HL-60/S4 (cell line): ENCODE measurements at regions not wholly inside any gene's neighbourhood (a gene's known extent, or its start where the extent isn't known, plus 50 kb on each side); places are given as distances from the start of the nearest gene placed in this dataset.
"Not testable (repeated sequence)": the region's sequence is repeated elsewhere in the genome, so short reads cannot be mapped to it uniquely, and the experiment has no call there.

Source experiments
- in situ Hi-C: fragments of 300-500 bp; cut with MboI; formaldehyde crosslinking; loops from 2 replicates; pipeline ENCODE4 v1.14.3; 2022; ENCODE audit warnings: low sequenced_read_pairs

DNA sequence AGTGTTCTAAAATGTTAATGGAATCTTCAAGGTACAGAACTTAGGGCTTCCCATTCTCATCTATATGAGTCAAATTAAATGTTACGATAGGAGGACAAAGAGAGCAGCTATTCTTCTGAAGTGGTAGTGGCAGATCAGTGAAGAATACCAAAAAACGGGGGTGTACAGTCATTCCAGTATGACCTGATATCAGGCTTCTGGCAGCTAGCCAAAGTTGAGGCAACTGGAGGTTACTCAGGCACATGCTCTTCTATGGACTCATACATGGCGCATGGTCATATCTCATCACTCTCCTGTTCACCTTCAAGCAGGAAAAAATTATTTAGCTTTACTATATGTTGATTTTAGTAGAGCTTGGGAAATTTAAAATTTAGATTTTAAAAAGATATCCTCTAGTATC is 1608.8 kb downstream of the GRIK2 start:
- in situ Hi-C loops = no loop called here

DNA sequence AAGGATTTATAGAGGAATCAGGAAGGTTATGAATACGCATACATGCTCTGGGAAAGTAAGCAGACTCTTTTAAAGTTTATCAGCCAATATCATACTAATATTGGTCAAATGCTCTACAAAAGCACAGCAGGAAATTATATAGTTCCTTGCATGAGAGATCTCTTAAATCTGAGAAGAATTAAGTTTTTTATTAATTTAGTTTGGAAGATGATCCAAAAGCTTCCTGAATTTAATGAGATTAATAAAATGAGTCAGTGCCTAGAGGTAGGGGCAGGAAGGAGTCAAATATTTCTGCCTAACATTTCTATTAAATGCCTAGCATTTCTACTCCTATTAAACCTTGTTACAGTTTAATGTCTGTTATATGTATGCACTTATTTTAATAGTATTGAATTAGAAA is 1608.2 kb downstream of the GRIK2 start:
- in situ Hi-C loops = no loop called here

- in situ Hi-C loops = no loop called here
Observed at GRCh38 chr6:103000688-103001087, 1607.2 kb downstream of the GRIK2 start.

GRCh38 chr6:102995491-102995890 is 1602.0 kb downstream of the GRIK2 start:
- in situ Hi-C loops = no loop called here

- in situ Hi-C loops = no loop called here
Observed at GRCh38 chr6:102994866-102995265, 1601.4 kb downstream of the GRIK2 start.

DNA sequence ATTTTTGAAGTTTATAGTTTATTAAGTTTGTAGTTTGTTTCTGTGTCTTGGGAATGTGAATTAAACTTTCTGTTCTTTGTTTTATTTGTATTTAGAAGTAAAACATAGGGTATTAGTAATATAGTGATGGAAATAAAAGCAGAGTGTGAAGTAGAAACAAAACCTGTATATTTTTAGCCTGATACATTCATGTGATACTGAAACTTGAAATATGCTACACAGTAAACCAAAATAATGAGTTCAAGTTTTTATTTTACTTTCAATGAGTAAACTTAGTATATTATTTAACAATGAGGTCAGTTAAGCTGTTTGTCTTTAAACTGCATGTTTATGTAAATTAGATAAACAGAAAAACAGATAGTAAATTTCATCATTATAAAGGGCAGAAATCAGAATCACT is 1592.6 kb downstream of the GRIK2 start:
- in situ Hi-C loops = no loop called here

DNA sequence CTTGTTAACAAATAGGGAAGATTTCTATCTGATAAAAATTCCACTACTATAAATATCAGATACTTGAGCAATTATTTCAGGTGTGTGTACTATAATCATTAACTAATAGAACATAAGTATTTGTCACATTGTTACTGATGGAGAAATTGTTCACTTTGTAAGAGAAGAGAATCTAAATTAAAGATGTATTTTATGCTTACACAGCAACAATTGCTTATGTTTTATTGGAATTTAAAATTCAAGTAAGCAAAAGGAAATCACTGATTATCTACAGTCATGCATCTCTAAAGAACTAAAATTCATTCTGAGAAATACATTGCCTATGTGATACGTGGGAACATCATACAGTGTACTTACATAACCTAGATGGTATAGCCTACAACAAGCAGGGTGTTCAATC is 1590.8 kb downstream of the GRIK2 start:
- in situ Hi-C loops = no loop called here

GRCh38 chr6:102981490-102982015 is 1588.0 kb downstream of the GRIK2 start:
- in situ Hi-C loops = no loop called here

- in situ Hi-C loops = no loop called here
Observed at GRCh38 chr6:102980951-102981350, 1587.4 kb downstream of the GRIK2 start.

GRCh38 chr6:102961902-102962301 is 1568.4 kb downstream of the GRIK2 start:
- in situ Hi-C loops = no loop called here

DNA sequence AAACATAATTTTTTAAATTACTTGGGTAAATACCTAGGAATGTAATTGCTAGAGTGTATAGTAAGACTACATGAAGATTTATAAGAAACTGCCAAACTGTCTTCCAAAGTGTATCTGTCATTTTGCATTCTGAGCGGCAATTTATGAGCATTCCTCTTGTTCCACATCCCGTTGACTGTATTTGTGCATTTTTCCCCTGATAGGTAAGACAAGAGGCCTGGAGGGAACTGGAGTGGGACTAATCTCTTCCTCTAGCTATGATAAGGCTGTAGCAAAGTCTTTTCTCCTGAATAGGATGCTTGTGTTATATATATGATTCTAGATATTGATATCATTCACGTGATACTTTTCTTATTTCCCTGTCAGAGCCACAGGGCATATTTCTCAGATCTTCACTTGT is 1557.5 kb downstream of the GRIK2 start:
- in situ Hi-C loops = no loop called here

- in situ Hi-C loops = no loop called here
Observed at GRCh38 chr6:102944475-102944874, 1551.0 kb downstream of the GRIK2 start.

DNA sequence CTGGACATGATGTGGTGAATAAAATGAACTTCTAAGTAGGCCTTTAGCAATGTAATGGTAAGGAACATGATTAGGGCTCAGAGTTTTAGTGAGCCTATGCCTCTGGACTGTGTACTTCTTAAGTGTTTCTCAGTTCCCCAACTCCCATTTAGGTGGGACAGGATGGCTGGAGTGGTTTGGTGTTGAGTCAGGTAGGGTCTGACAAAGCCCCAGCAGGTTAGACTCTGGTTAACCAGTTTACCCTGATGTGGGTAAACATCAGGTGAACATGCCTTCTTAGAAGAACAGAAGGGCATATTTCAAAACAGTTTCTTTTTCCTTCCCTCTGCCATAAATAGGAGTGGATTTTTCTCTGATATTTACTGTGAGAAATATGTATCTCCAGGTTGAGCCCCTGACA is 1548.7 kb downstream of the GRIK2 start:
- in situ Hi-C loops = no loop called here

DNA sequence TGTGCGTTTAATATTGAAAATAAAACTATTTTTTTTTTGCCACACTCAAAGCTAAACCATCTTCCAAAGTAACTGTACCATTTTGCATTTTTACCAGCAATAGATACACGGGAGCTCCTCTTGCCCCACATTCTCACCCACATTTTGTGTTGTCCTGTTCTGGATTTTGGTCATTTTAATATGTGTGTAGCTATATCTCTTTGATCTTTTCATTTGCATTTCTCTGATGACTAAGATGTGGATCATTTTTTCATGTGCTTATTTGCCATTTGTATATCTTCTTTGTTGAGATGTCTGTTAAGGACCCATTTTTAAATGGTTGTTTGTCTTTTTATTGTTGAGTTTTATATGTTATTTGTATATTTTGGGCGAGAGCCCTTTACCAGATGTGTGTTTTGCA is 1543.5 kb downstream of the GRIK2 start:
- in situ Hi-C loops = no loop called here

- in situ Hi-C loops = no loop called here
Observed at GRCh38 chr6:102928109-102928508, 1534.6 kb downstream of the GRIK2 start.

GRCh38 chr6:102918161-102918560 is 1524.7 kb downstream of the GRIK2 start:
- in situ Hi-C loops = no loop called here

- in situ Hi-C loops = no loop called here
Observed at GRCh38 chr6:102911571-102911970, 1518.1 kb downstream of the GRIK2 start.

DNA sequence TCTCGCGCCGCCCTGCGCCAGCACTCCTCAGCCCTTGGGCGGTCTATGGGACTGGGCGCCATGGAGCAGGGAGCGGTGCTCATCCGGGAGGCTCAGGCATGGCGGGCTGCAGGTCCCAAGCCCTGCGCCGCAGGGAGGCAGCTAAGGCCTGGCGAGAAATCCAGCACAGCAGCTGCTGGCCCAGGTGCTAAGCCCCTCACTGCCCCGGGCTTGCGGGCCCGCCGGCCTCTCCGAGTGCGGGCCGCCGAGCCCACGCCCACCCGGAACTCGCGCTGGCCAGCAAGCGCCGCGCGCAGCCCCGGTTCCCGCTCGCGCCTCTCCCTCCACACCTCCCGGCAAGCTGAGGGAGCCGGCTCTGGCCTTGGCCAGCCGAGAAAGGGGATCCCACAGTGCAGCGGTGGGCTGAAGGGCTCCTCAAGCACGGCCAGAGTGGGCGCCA is 1517.2 kb downstream of the GRIK2 start:
- in situ Hi-C loops = not testable (repeated sequence)

- in situ Hi-C loops = no loop called here
Observed at GRCh38 chr6:102907181-102907580, 1513.7 kb downstream of the GRIK2 start.

GRCh38 chr6:102902471-102902870 is 1509.0 kb downstream of the GRIK2 start:
- in situ Hi-C loops = no loop called here

DNA sequence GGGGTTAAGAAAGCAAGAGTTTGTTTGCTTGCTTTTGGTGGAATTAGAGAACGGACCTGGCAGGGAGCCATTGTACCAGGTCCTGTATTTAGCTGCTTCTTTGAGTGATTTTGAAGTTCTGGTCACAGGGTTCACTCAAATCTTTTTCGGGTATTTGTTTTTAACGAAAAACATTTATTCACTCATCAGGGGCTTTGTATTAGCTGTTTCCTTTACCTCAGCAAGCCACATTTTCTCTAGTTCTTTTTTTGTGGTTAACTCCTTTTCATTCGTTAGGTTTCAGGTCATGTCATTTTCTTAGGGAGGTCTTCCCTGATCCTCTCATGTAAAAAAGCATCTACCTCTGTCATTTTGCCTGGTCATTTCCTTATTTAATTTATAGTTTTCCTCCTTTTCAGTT is 1502.2 kb downstream of the GRIK2 start:
- in situ Hi-C loops = no loop called here

- in situ Hi-C loops = no loop called here
Observed at GRCh38 chr6:102885165-102885564, 1491.7 kb downstream of the GRIK2 start.

DNA sequence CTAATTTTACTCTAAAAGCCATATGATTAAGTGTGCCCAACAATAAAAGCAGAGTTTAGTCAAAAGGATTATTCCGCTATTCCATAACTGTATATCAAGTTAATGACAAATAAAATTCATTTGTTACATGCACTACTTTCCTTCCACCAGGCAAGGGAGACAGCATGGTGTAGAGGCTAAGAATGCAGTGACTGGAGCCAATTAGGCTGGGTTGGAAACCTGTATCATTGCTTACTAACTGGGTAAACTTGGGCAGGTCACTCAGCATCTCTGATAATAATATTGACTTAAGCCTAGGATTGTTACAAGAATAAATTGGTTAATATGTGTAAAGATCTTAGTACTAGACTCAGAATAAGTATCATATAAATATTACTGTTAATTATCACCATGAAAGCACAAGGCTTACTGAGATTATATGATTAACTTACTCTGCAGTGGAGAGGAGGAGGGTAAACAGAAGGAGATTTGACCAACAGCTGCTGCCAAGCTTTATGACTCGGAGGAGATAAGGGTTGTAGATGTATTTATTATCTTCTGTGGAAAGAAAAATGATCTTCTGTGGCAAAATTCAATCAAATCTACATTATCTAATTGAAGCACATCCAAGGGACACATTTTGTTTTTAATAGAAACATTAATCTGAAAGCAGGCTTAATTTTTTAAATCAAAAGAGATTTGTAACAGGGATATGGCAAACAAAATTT is 1459.9 kb downstream of the GRIK2 start:
- in situ Hi-C loops = no loop called here
